ENCODE measurements at regions not wholly inside any gene's neighbourhood (a gene's known extent, or its start where the extent isn't known, plus 50 kb on each side); places are given as distances from the start of the nearest gene placed in this dataset.
"Not testable (repeated sequence)": the region's sequence is repeated elsewhere in the genome, so short reads cannot be mapped to it uniquely, and the experiment has no call there.

DNA sequence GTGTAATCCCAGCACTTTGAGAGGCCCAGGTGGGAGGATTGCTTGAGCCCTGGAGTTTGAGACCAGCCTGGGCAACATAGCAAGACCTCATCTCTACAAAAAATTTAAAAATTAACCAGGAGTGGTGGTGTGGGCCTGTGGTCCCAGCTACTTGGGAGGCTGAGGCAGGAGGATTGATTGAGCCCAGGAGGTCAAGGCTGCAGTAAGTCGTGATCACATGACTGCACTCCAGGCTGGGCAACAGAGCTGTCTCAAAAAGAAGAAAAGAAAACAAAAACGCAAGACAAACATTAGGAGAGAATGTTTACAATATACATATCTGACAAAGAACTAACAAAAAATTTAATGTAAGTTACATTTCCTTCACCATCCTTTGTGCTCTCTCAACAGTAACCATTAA, 150.2 kb downstream of the SKIDA1 start:
- TF ChIP-seq, protein P1, sequence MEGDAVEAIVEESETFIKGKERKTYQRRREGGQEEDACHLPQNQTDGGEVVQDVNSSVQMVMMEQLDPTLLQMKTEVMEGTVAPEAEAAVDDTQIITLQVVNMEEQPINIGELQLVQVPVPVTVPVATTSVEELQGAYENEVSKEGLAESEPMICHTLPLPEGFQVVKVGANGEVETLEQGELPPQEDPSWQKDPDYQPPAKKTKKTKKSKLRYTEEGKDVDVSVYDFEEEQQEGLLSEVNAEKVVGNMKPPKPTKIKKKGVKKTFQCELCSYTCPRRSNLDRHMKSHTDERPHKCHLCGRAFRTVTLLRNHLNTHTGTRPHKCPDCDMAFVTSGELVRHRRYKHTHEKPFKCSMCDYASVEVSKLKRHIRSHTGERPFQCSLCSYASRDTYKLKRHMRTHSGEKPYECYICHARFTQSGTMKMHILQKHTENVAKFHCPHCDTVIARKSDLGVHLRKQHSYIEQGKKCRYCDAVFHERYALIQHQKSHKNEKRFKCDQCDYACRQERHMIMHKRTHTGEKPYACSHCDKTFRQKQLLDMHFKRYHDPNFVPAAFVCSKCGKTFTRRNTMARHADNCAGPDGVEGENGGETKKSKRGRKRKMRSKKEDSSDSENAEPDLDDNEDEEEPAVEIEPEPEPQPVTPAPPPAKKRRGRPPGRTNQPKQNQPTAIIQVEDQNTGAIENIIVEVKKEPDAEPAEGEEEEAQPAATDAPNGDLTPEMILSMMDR (IDR thresholded peaks at IDR 0.05): not testable (repeated sequence)
- TF ChIP-seq POLR2A (IDR thresholded peaks at IDR 0.05): not testable (repeated sequence)

Measured in Peyer's patch (tissue), 4 donors.